DOHH2 (cell line): ENCODE measurements at regions not wholly inside any gene's neighbourhood (a gene's known extent, or its start where the extent isn't known, plus 50 kb on each side); places are given as distances from the start of the nearest gene placed in this dataset.

ENCODE experiments used
- H3F3A ChIP-seq: fragments of 200-600 bp; sonication (generic), shearing (Covaris generic); 2 replicates; pipeline ENCODE4 v1.6.0; 2016; ENCODE audit warnings: antibody characterized with exemption, mild to moderate bottlenecking; ENCODE audit not compliant: control insufficient read depth, insufficient read depth
- H3K27ac ChIP-seq: fragments of 200-600 bp; sonication (generic); 2 replicates; pipeline ENCODE4 v1.5.1; 2014; ENCODE audit warnings: low read depth, mild to moderate bottlenecking, low read length, moderate library complexity
- H3K27me3 ChIP-seq: fragments of 200-600 bp; sonication (generic); 2 replicates; pipeline ENCODE4 v1.6.1; 2014; ENCODE audit warnings: mild to moderate bottlenecking, low read length, mixed read lengths; ENCODE audit not compliant: control insufficient read depth
- H3K36me3 ChIP-seq: fragments of 200-600 bp; sonication (generic); 2 replicates; pipeline ENCODE4 v1.6.1; 2014; ENCODE audit warnings: mild to moderate bottlenecking, low read length, moderate library complexity, mixed read lengths; ENCODE audit not compliant: control insufficient read depth
- H3K4me1 ChIP-seq: fragments of 200-600 bp; sonication (generic); 2 replicates; pipeline ENCODE4 v1.6.1; 2014; ENCODE audit warnings: mild to moderate bottlenecking, low read length, mixed read lengths; ENCODE audit not compliant: control insufficient read depth
- H3K4me2 ChIP-seq: fragments of 200-600 bp; sonication (generic); 2 replicates; pipeline ENCODE4 v1.6.0; 2014; ENCODE audit warnings: mild to moderate bottlenecking, low read length, moderate library complexity
- H3K4me3 ChIP-seq: fragments of 200-600 bp; sonication (generic); 2 replicates; pipeline ENCODE4 v1.5.1; 2014; ENCODE audit warnings: mild to moderate bottlenecking, low read length, mixed read lengths
- H3K79me2 ChIP-seq: fragments of 200-600 bp; sonication (generic); 2 replicates; pipeline ENCODE4 v1.6.1; 2014; ENCODE audit warnings: mild to moderate bottlenecking, low read length, mixed read lengths; ENCODE audit not compliant: control insufficient read depth
- H3K9me2 ChIP-seq: fragments of 200-600 bp; sonication (generic); replicated peaks from 2 replicates; pipeline ENCODE4 v1.6.1; 2014; ENCODE audit warnings: mild to moderate bottlenecking, low read length, mixed read lengths; ENCODE audit not compliant: control insufficient read depth
- H3K9me3 ChIP-seq: fragments of 200-600 bp; sonication (generic); 2 replicates; pipeline ENCODE4 v1.6.1; 2014; ENCODE audit warnings: antibody characterized with exemption, low read length, mixed read lengths; ENCODE audit not compliant: control insufficient read depth, insufficient read depth
- H4K20me1 ChIP-seq: fragments of 200-600 bp; sonication (generic); 2 replicates; pipeline ENCODE4 v1.6.0; 2014; ENCODE audit warnings: low read depth, mild to moderate bottlenecking, antibody characterized with exemption, low read length, moderate library complexity; ENCODE audit not compliant: control insufficient read depth, insufficient read depth
- CTCF ChIP-seq: fragments of 200-600 bp; sonication (generic); IDR thresholded peaks from one replicate; pipeline ENCODE4 v1.5.1; 2014; ENCODE audit warnings: antibody characterized with exemption, mild to moderate bottlenecking, low read depth, low read length; ENCODE audit not compliant: poor library complexity, severe bottlenecking
- EZH2phosphoT487 ChIP-seq: fragments of 200-600 bp; sonication (generic); IDR thresholded peaks from 2 replicates; pipeline ENCODE4 v1.6.1; 2017; ENCODE audit warnings: borderline replicate concordance, mild to moderate bottlenecking, antibody characterized with exemption, low read length, moderate library complexity, mixed read lengths

GRCh38 chr5:39772307-39772706, 347.5 kb upstream of the DAB2 start:
- TF ChIP-seq CTCF: no peak
- no peak for TF ChIP-seq EZH2phosphoT487
- Histone ChIP-seq H3K36me3 (no peaks in the 10 kb centered on the region), H3K9me3 (no peaks in the 10 kb centered on the region), H3K27ac (no peak overlapping the region), H3K79me2 (no peaks in the 10 kb centered on the region), H3K4me2 (no peak overlapping the region), H3K4me3 (no peak overlapping the region), H3F3A (no peaks in the 10 kb centered on the region), H3K9me2 (no peaks in the 10 kb centered on the region), H3K4me1 (no peaks in the 10 kb centered on the region), H4K20me1 (no peaks in the 10 kb centered on the region), H3K27me3 (no peaks in the 10 kb centered on the region)

- TF ChIP-seq EZH2phosphoT487 (no peak), CTCF (no peak)
- Histone ChIP-seq H3K27me3 (no peaks in the 10 kb centered on the region), H3F3A (no peaks in the 10 kb centered on the region), H3K4me3 (no peak overlapping the region), H3K27ac (no peak overlapping the region), H3K9me3 (no peaks in the 10 kb centered on the region), H4K20me1 (no peaks in the 10 kb centered on the region), H3K36me3 (no peaks in the 10 kb centered on the region), H3K4me2 (no peak overlapping the region), H3K9me2 (no peaks in the 10 kb centered on the region), H3K79me2 (no peaks in the 10 kb centered on the region), H3K4me1 (no peaks in the 10 kb centered on the region)
Measured at GRCh38 chr5:39767916-39768315, 343.1 kb upstream of the DAB2 start.

- Histone ChIP-seq H3F3A (no peaks in the 10 kb centered on the region), H3K27me3 (no peaks in the 10 kb centered on the region), H4K20me1 (no peaks in the 10 kb centered on the region), H3K36me3 (no peaks in the 10 kb centered on the region), H3K9me2 (no peaks in the 10 kb centered on the region), H3K27ac (no peak overlapping the region), H3K4me3 (no peak overlapping the region), H3K4me1 (no peaks in the 10 kb centered on the region), H3K9me3 (no peaks in the 10 kb centered on the region), H3K4me2 (no peak overlapping the region), H3K79me2 (no peaks in the 10 kb centered on the region)
- TF ChIP-seq CTCF (no peak), EZH2phosphoT487 (no peak)
Measured at GRCh38 chr5:39765366-39765765, 340.6 kb upstream of the DAB2 start.

GRCh38 chr5:39762761-39763160, 338.0 kb upstream of the DAB2 start:
- H3K9me2 ChIP-seq: no peaks in the 10 kb centered on the region
- no peaks in the 10 kb centered on the region for H3K27me3 ChIP-seq
- no peaks in the 10 kb centered on the region for H3K4me1 ChIP-seq
- no peaks in the 10 kb centered on the region for H3F3A ChIP-seq
- no peak overlapping the region for H3K27ac ChIP-seq
- TF ChIP-seq EZH2phosphoT487: no peak
- TF ChIP-seq CTCF: no peak
- H3K79me2 ChIP-seq: no peaks in the 10 kb centered on the region
- no peak overlapping the region for H3K4me3 ChIP-seq
- no peaks in the 10 kb centered on the region for H3K9me3 ChIP-seq
- no peaks in the 10 kb centered on the region for H4K20me1 ChIP-seq
- H3K4me2 ChIP-seq: no peak overlapping the region
- H3K36me3 ChIP-seq: no peaks in the 10 kb centered on the region
